ENCODE measurements at regions not wholly inside any gene's neighbourhood (a gene's known extent, or its start where the extent isn't known, plus 50 kb on each side); places are given as distances from the start of the nearest gene placed in this dataset.

DNA sequence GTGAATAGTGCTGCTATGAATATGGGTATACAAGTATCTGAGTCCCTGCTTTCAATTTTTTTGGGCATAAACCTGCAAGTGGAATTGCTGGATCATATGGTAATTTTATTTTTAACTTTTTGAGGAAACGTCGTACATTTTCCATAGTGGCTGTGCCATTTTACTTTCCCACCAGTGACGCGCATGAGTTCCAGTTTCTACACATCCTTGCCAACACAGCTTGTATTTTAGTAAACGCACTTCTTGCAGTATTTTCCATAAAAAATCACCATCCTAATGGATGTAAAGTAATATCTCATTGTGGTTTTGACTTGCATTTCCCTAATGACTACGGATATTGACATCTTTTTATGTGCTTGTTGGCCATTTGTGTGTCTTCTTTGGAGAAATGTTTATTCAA lies 105.0 kb downstream of the NFKBIZ start:
- H3K36me3 Mint-ChIP-seq (ENCODE audit: low read depth): no peaks in the 10 kb centered on the region
- no peak overlapping the region for H3K4me3 Mint-ChIP-seq
- no peaks in the 10 kb centered on the region for H3K9me3 Mint-ChIP-seq
- no peak overlapping the region for H3K27ac Mint-ChIP-seq (ENCODE audit: unreplicated experiment)
- TF ChIP-seq, protein P1, sequence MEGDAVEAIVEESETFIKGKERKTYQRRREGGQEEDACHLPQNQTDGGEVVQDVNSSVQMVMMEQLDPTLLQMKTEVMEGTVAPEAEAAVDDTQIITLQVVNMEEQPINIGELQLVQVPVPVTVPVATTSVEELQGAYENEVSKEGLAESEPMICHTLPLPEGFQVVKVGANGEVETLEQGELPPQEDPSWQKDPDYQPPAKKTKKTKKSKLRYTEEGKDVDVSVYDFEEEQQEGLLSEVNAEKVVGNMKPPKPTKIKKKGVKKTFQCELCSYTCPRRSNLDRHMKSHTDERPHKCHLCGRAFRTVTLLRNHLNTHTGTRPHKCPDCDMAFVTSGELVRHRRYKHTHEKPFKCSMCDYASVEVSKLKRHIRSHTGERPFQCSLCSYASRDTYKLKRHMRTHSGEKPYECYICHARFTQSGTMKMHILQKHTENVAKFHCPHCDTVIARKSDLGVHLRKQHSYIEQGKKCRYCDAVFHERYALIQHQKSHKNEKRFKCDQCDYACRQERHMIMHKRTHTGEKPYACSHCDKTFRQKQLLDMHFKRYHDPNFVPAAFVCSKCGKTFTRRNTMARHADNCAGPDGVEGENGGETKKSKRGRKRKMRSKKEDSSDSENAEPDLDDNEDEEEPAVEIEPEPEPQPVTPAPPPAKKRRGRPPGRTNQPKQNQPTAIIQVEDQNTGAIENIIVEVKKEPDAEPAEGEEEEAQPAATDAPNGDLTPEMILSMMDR (conservative IDR thresholded peaks at IDR 0.05): no peak
- no peaks in the 10 kb centered on the region for H3K27me3 Mint-ChIP-seq (ENCODE audit: low read depth)
- no peaks in the 10 kb centered on the region for H3K4me1 Mint-ChIP-seq
- no peak for DNase-seq (ENCODE audit: low read depth, low spot score)

DNA sequence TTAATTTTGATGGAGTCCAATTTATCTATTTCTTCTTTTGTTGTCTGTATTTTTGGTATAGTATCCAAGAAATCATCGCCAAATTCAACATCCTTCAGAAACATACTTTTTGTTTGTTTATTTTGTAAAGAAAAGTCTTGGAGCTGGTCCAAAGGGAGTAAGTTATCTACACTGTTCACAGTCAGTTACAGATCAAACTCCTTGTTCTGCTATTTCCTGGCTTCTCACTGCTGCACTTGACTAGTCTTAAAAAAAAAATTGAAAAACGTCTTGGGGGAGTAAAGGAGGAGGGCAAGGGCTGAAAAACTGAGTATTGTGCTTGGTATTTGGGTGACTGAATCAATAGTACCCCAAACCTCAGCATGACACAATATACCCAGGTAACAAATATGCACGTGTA lies 105.6 kb downstream of the NFKBIZ start:
- H3K27me3 Mint-ChIP-seq (ENCODE audit: low read depth): no peaks in the 10 kb centered on the region
- no peaks in the 10 kb centered on the region for H3K4me1 Mint-ChIP-seq
- no peak overlapping the region for H3K27ac Mint-ChIP-seq (ENCODE audit: unreplicated experiment)
- no peak overlapping the region for H3K4me3 Mint-ChIP-seq
- no peak for DNase-seq (ENCODE audit: low read depth, low spot score)
- no peaks in the 10 kb centered on the region for H3K36me3 Mint-ChIP-seq (ENCODE audit: low read depth)
- no peaks in the 10 kb centered on the region for H3K9me3 Mint-ChIP-seq
- TF ChIP-seq, protein P1 (conservative IDR thresholded peaks at IDR 0.05): no peak

DNA sequence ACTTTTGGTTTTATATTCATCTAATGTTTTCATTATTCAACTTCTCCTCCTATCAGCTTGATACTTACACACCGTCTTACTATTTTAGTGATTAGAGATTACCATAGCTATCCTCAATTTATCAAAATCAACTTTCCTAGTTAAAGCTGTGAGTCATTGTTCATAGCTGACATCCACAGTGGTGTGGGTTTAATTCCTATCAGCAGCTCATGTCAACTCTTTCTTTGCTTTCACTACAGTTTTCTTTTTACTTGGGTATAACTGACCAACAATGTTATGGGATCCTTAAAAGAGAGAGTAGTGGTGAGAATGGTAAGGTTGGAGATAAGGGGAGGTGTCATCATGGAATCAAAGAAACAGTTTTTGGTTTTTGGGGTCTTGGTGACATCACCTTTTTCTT lies 112.7 kb downstream of the NFKBIZ start:
- DNase-seq (ENCODE audit: low read depth, low spot score): no peak
- H3K27me3 Mint-ChIP-seq (ENCODE audit: low read depth): no peaks in the 10 kb centered on the region
- no peaks in the 10 kb centered on the region for H3K4me1 Mint-ChIP-seq
- H3K27ac Mint-ChIP-seq (ENCODE audit: unreplicated experiment): no peak overlapping the region
- no peak overlapping the region for H3K4me3 Mint-ChIP-seq
- no peaks in the 10 kb centered on the region for H3K36me3 Mint-ChIP-seq (ENCODE audit: low read depth)
- TF ChIP-seq, protein P1 (conservative IDR thresholded peaks at IDR 0.05): no peak
- no peaks in the 10 kb centered on the region for H3K9me3 Mint-ChIP-seq

DNA sequence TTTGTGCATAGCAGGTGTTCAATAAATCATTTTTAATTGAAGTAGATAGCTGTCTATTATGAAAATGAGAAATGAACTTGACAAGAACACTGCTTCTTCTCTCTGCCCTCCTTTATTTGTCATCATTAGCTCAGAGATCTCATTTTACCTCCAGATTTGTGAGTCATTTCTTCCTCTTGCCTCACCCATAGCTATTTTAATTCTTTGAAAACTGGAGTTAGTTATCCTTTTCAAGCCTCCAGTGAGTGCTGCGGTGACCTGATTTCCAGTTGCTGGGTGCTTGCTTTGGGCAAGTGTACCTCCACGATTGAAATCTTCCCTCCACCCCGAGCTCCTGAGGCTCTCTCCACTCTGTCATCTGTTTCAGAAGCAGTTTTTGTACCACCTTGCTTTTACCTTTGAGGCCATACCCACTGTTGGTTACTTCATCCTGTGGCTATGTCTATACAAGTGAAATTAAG lies 114.6 kb downstream of the NFKBIZ start:
- H3K27me3 Mint-ChIP-seq (ENCODE audit: low read depth): no peaks in the 10 kb centered on the region
- H3K27ac Mint-ChIP-seq (ENCODE audit: unreplicated experiment): no peak overlapping the region
- H3K4me1 Mint-ChIP-seq: no peaks in the 10 kb centered on the region
- H3K9me3 Mint-ChIP-seq: peaks cover 3% of the 10 kb centered on the region
- no peak for DNase-seq (ENCODE audit: low read depth, low spot score)
- H3K4me3 Mint-ChIP-seq: no peak overlapping the region
- no peaks in the 10 kb centered on the region for H3K36me3 Mint-ChIP-seq (ENCODE audit: low read depth)
- TF ChIP-seq, protein P1 (conservative IDR thresholded peaks at IDR 0.05): no peak

- TF ChIP-seq, protein P1 (conservative IDR thresholded peaks at IDR 0.05): no peak
- H3K4me1 Mint-ChIP-seq: no peaks in the 10 kb centered on the region
- peaks cover 5% of the 10 kb centered on the region for H3K9me3 Mint-ChIP-seq
- H3K27me3 Mint-ChIP-seq (ENCODE audit: low read depth): no peaks in the 10 kb centered on the region
- H3K36me3 Mint-ChIP-seq (ENCODE audit: low read depth): peaks cover 2% of the 10 kb centered on the region
- H3K27ac Mint-ChIP-seq (ENCODE audit: unreplicated experiment): no peak overlapping the region
- no peak for DNase-seq (ENCODE audit: low read depth, low spot score)
- no peak overlapping the region for H3K4me3 Mint-ChIP-seq
Observed at GRCh38 chr3:101964861-101965260, 115.5 kb downstream of the NFKBIZ start.

DNA sequence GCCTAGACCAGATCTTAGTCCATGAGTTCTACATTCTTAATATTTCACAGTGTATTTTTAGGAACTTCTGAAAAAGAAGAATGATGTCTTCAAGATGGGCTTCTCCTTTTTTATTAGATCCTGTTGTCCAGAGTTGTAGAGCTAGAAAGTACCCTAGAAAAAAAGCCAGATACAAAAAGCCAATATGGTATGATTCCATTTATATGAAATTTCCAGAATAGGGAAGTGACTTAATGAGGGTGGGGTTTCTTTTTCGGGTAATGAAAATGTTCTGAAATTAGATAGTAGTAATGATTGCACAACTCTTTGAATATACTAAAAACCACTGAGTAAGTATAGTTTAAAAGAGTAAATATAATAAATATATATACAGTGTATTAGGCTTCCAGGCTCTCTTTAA lies 116.9 kb downstream of the NFKBIZ start:
- TF ChIP-seq, protein P1 (conservative IDR thresholded peaks at IDR 0.05): no peak
- peaks cover 5% of the 10 kb centered on the region for H3K27me3 Mint-ChIP-seq (ENCODE audit: low read depth)
- peaks cover 7% of the 10 kb centered on the region for H3K36me3 Mint-ChIP-seq (ENCODE audit: low read depth)
- no peaks in the 10 kb centered on the region for H3K4me1 Mint-ChIP-seq
- H3K9me3 Mint-ChIP-seq: peaks cover 7% of the 10 kb centered on the region
- no peak overlapping the region for H3K4me3 Mint-ChIP-seq
- no peak for DNase-seq (ENCODE audit: low read depth, low spot score)
- no peak overlapping the region for H3K27ac Mint-ChIP-seq (ENCODE audit: unreplicated experiment)

All from neural crest cell (in vitro differentiated cells).